CD14-positive monocyte (primary cell): ENCODE measurements at regions not wholly inside any gene's neighbourhood (a gene's known extent, or its start where the extent isn't known, plus 50 kb on each side); places are given as distances from the start of the nearest gene placed in this dataset.
"Not testable (repeated sequence)": the region's sequence is repeated elsewhere in the genome, so short reads cannot be mapped to it uniquely, and the experiment has no call there.

Experiments
- DNase-seq, 3 donors: peaks; one replicate each; pipeline ENCODE4 v3.0.0-alpha.2; 2011 to 2022
- H2AFZ ChIP-seq: 2 replicates; pipeline ENCODE4 v1.6.0; 2012; ENCODE audit warnings: mild to moderate bottlenecking, low read depth, low read length, inconsistent platforms; ENCODE audit not compliant: insufficient read depth, poor library complexity, severe bottlenecking
- H3K27ac ChIP-seq, 2 donors: 1 replicate in 1 of 2; 2 replicates in 1 of 2; pipeline ENCODE4 v1.5.1; 2012 to 2013; ENCODE audit warnings: low read length in 2 of 2, control low read depth in 1 of 2, inconsistent platforms in 1 of 2, low read depth in 1 of 2, mild to moderate bottlenecking in 1 of 2
- H3K27me3 ChIP-seq, 2 donors: one replicate each; pipeline versions ENCODE4 v1.6.0 to v1.6.1; 2011 to 2013; ENCODE audit warnings: low read length in 2 of 2; ENCODE audit not compliant: control insufficient read depth in 2 of 2, insufficient read depth in 2 of 2
- H3K36me3 ChIP-seq, 2 donors: replicated peaks in 1 of 2; 1 replicate in 1 of 2; 2 replicates in 1 of 2; pipeline versions ENCODE4 v1.5.1 to v1.6.1; 2012 to 2013; ENCODE audit warnings: low read length in 2 of 2, control low read depth in 1 of 2, inconsistent platforms in 1 of 2, mild to moderate bottlenecking in 1 of 2; ENCODE audit not compliant: insufficient read depth in 2 of 2, control insufficient read depth in 1 of 2
- H3K4me1 ChIP-seq, 2 donors: 1 replicate in 1 of 2; 2 replicates in 1 of 2; pipeline versions ENCODE4 v1.5.1 to v1.6.1; 2012 to 2013; ENCODE audit warnings: low read length in 2 of 2, control low read depth in 1 of 2, inconsistent platforms in 1 of 2, mild to moderate bottlenecking in 1 of 2, moderate library complexity in 1 of 2; ENCODE audit not compliant: insufficient read depth in 2 of 2, control insufficient read depth in 1 of 2
- H3K4me2 ChIP-seq: replicated peaks from 2 replicates; pipeline ENCODE3; 2012; ENCODE audit warnings: low read length, moderate library complexity, mild to moderate bottlenecking; ENCODE audit not compliant: poor library complexity, severe bottlenecking; ENCODE audit errors: extremely low read depth
- H3K4me3 ChIP-seq, 3 experiments: fragments of 200-600 bp in 1 of 3; sonication (generic) in 1 of 3; replicated peaks in 1 of 3; 1 replicate in 2 of 3; 2 replicates in 1 of 3; pipeline ENCODE4 v1.5.1; 2011 to 2013; ENCODE audit warnings: low read length in 3 of 3, mild to moderate bottlenecking in 3 of 3, control low read depth in 2 of 3, low read depth in 2 of 3, inconsistent platforms in 1 of 3, moderate library complexity in 1 of 3
- H3K79me2 ChIP-seq: 2 replicates; pipeline ENCODE4 v1.6.0; 2012; ENCODE audit warnings: mild to moderate bottlenecking, control low read depth, inconsistent platforms, low read length, moderate library complexity; ENCODE audit not compliant: insufficient read depth
- H3K9ac ChIP-seq: 2 replicates; pipeline ENCODE4 v1.6.0; 2017; ENCODE audit warnings: low read length, mild to moderate bottlenecking; ENCODE audit not compliant: insufficient read depth, poor library complexity, severe bottlenecking
- H3K9me3 ChIP-seq, 2 donors: replicated peaks in 1 of 2; 1 replicate in 1 of 2; 2 replicates in 1 of 2; pipeline versions ENCODE4 v1.5.1 to v1.6.1; 2012 to 2013; ENCODE audit warnings: low read length in 2 of 2, control low read depth in 1 of 2; ENCODE audit not compliant: control insufficient read depth in 1 of 2, insufficient read depth in 1 of 2
- H4K20me1 ChIP-seq: 2 replicates; pipeline ENCODE4 v1.6.0; 2012; ENCODE audit warnings: mild to moderate bottlenecking, low read length, control low read depth, moderate library complexity; ENCODE audit not compliant: insufficient read depth
- H3K27ac Mint-ChIP-seq, 7 donors: one replicate each; pipeline ENCODE4 v1.8.0; 2020; ENCODE audit warnings: mild to moderate bottlenecking in 7 of 7, mixed read lengths in 7 of 7, moderate library complexity in 6 of 7, inconsistent platforms in 2 of 7
- H3K27me3 Mint-ChIP-seq, 3 donors: one replicate each; pipeline ENCODE4 v1.8.0; 2021 to 2022; ENCODE audit warnings: low read depth in 3 of 3, mild to moderate bottlenecking in 3 of 3, mixed read lengths in 3 of 3, moderate library complexity in 3 of 3, inconsistent platforms in 1 of 3
- H3K36me3 Mint-ChIP-seq, 2 donors: one replicate each; pipeline ENCODE4 v1.8.0; 2020; ENCODE audit warnings: mixed read lengths in 2 of 2, inconsistent platforms in 1 of 2, mild to moderate bottlenecking in 1 of 2
- H3K4me1 Mint-ChIP-seq: one replicate; pipeline ENCODE4 v1.8.0; 2020; ENCODE audit warnings: mild to moderate bottlenecking, mixed read lengths
- H3K4me3 Mint-ChIP-seq, 2 donors: one replicate each; pipeline ENCODE4 v1.8.0; 2020; ENCODE audit warnings: mild to moderate bottlenecking in 2 of 2, mixed read lengths in 2 of 2, moderate library complexity in 1 of 2
- H3K9me3 Mint-ChIP-seq, 7 donors: one replicate each; pipeline ENCODE4 v1.8.0; 2020 to 2022; ENCODE audit warnings: mixed read lengths in 7 of 7, mild to moderate bottlenecking in 6 of 7, moderate library complexity in 6 of 7, inconsistent platforms in 2 of 7
- CTCF ChIP-seq: fragments of 200-600 bp; IDR thresholded peaks from one replicate; pipeline ENCODE4 v1.8.0; 2022; ENCODE audit warnings: antibody characterized with exemption, mild to moderate bottlenecking
- WGBS: methylation state at CpG from one replicate; pipeline ENCODE4 v1.1.5; 2013; ENCODE audit warnings: missing lambda C conversion rate; ENCODE audit not compliant: insufficient coverage; 5-methylcytosine and 5-hydroxymethylcytosine counted together
- intact Hi-C, 2 donors: fragments of 100-400 bp; cut with micrococcal nuclease; formaldehyde crosslinking; loops; one replicate each; pipeline versions ENCODE4 v1.15.0 to v1.15.1; 2023

GRCh38 chr2:176913955-176914354 lies 298.6 kb upstream of the HNRNPA3 start:
- no peak overlapping the region for H2AFZ ChIP-seq
- Mint-ChIP-seq H3K36me3 (no peaks in the 10 kb centered on the region), H3K4me1 (no peaks in the 10 kb centered on the region), H3K27me3 (peaks cover 0 to 4% (median 0%) of the 10 kb centered on the region in 3 donors), H3K4me3 (no peak overlapping the region), H3K27ac (no peak overlapping the region), H3K9me3 (no peaks in the 10 kb centered on the region)
- H3K27me3 ChIP-seq, result no peaks in the 10 kb centered on the region
- no peaks in the 10 kb centered on the region for H3K4me1 ChIP-seq
- no peaks in the 10 kb centered on the region for H4K20me1 ChIP-seq
- WGBS, result no CpG with 5 or more reads among the region's 1 CpG
- H3K79me2 ChIP-seq, result no peaks in the 10 kb centered on the region
- TF ChIP-seq CTCF, result no peak
- H3K27ac ChIP-seq, result no peak overlapping the region
- no peaks in the 10 kb centered on the region for H3K9me3 ChIP-seq
- no peaks in the 10 kb centered on the region for H3K36me3 ChIP-seq
- H3K4me2 ChIP-seq, result no peak overlapping the region
- intact Hi-C loops, result no loop called here
- no peak overlapping the region for H3K4me3 ChIP-seq
- DNase-seq, result no peak
- no peak overlapping the region for H3K9ac ChIP-seq

- 85% methylated on average over 3 of the region's 3 CpGs for WGBS
- H3K9me3 Mint-ChIP-seq, result no peaks in the 10 kb centered on the region
- no peak overlapping the region for H3K4me3 Mint-ChIP-seq
- TF ChIP-seq CTCF, result no peak
- H3K9ac ChIP-seq, result no peak overlapping the region
- intact Hi-C loops, result no loop called here
- H3K9me3 ChIP-seq, result no peaks in the 10 kb centered on the region
- no peak overlapping the region for H3K4me2 ChIP-seq
- H3K36me3 Mint-ChIP-seq, result no peaks in the 10 kb centered on the region
- H3K27me3 Mint-ChIP-seq, result peaks cover 0 to 4% (median 0%) of the 10 kb centered on the region in 3 donors
- H3K4me3 ChIP-seq, result no peak overlapping the region
- H3K27ac Mint-ChIP-seq, result no peak overlapping the region
- H3K4me1 ChIP-seq, result no peaks in the 10 kb centered on the region
- H2AFZ ChIP-seq, result no peak overlapping the region
- DNase-seq, result no peak
- no peaks in the 10 kb centered on the region for H3K36me3 ChIP-seq
- no peaks in the 10 kb centered on the region for H3K27me3 ChIP-seq
- H3K79me2 ChIP-seq, result no peaks in the 10 kb centered on the region
- H3K4me1 Mint-ChIP-seq, result no peaks in the 10 kb centered on the region
- H3K27ac ChIP-seq, result no peak overlapping the region
- no peaks in the 10 kb centered on the region for H4K20me1 ChIP-seq
Observed at GRCh38 chr2:176914371-176914770, 298.2 kb upstream of the HNRNPA3 start.

DNA sequence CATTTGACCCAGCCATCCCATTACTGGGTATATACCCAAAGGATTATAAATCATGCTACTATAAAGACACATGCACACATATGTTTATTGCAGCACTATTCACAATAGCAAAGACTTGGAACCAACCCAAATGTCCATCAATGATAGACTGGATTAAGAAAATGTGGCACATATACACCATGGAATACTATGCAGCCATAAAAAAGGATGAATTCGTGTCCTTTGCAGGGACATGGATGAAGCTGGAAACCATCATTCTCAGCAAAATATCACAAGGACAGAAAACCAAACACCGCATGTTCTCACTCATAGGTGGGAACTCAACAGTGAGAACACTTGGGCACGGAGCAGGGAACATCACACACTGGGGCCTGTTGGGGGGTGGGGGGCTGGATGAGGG lies 290.0 kb upstream of the HNRNPA3 start:
- H3K9me3 Mint-ChIP-seq, H3K4me1 Mint-ChIP-seq, H3K27ac ChIP-seq, H3K4me3 Mint-ChIP-seq, H3K36me3 Mint-ChIP-seq, H3K9ac ChIP-seq, H3K79me2 ChIP-seq, H3K36me3 ChIP-seq, H3K4me2 ChIP-seq, H3K27me3 ChIP-seq, H3K27ac Mint-ChIP-seq, H3K9me3 ChIP-seq, DNase-seq, H3K4me1 ChIP-seq, H2AFZ ChIP-seq, H3K27me3 Mint-ChIP-seq, intact Hi-C loops, H4K20me1 ChIP-seq, H3K4me3 ChIP-seq: not testable (repeated sequence)
- WGBS, result no CpG with 5 or more reads among the region's 3 CpGs
